Mucosa of rectum (tissue), 2 donors: ENCODE measurements at regions not wholly inside any gene's neighbourhood (a gene's known extent, or its start where the extent isn't known, plus 50 kb on each side); places are given as distances from the start of the nearest gene placed in this dataset.

Experiments
- H3K27ac ChIP-seq, 2 donors: one replicate each; pipeline ENCODE4 v1.7.0; 2013; ENCODE audit warnings: inconsistent platforms in 2 of 2, low read depth in 2 of 2, low read length in 2 of 2
- H3K27me3 ChIP-seq, 2 donors: one replicate each; pipeline ENCODE4 v1.7.0; 2013; ENCODE audit warnings: low read length in 2 of 2; ENCODE audit not compliant: control insufficient read depth in 2 of 2, insufficient read depth in 2 of 2
- H3K36me3 ChIP-seq, 2 donors: one replicate each; pipeline ENCODE4 v1.7.0; 2013; ENCODE audit warnings: low read length in 2 of 2; ENCODE audit not compliant: control insufficient read depth in 2 of 2, insufficient read depth in 2 of 2
- H3K4me1 ChIP-seq, 2 donors: one replicate each; pipeline ENCODE4 v1.7.0; 2013; ENCODE audit warnings: low read length in 2 of 2, mild to moderate bottlenecking in 1 of 2; ENCODE audit not compliant: control insufficient read depth in 2 of 2, insufficient read depth in 2 of 2
- H3K4me3 ChIP-seq, 2 donors: one replicate each; pipeline ENCODE4 v1.7.0; 2013; ENCODE audit warnings: low read length in 2 of 2
- H3K9ac ChIP-seq, 2 donors: one replicate each; pipeline ENCODE4 v1.7.0; 2013; ENCODE audit warnings: low read length in 2 of 2, low read depth in 1 of 2, mild to moderate bottlenecking in 1 of 2
- H3K9me3 ChIP-seq, 2 donors: one replicate each; pipeline ENCODE4 v1.7.0; 2013; ENCODE audit warnings: low read length in 2 of 2; ENCODE audit not compliant: control insufficient read depth in 2 of 2
- donor health status: healthy.
- donor health status: Normal muscosa, but diverticular disease.

- no peaks in the 10 kb centered on the region for H3K4me1 ChIP-seq
- H3K27ac ChIP-seq = no peak overlapping the region
- H3K27me3 ChIP-seq = no peaks in the 10 kb centered on the region
- H3K9ac ChIP-seq = no peak overlapping the region
- no peaks in the 10 kb centered on the region for H3K36me3 ChIP-seq
- H3K9me3 ChIP-seq = no peaks in the 10 kb centered on the region
- H3K4me3 ChIP-seq = no peak overlapping the region
Measured at GRCh38 chr10:20634839-20635238, 262.3 kb downstream of the NEBL start.

GRCh38 chr10:20633714-20634113, 263.4 kb downstream of the NEBL start:
- H3K27me3 ChIP-seq = no peaks in the 10 kb centered on the region
- H3K9me3 ChIP-seq = no peaks in the 10 kb centered on the region
- no peaks in the 10 kb centered on the region for H3K36me3 ChIP-seq
- H3K9ac ChIP-seq = no peak overlapping the region
- no peak overlapping the region for H3K4me3 ChIP-seq
- H3K4me1 ChIP-seq = no peaks in the 10 kb centered on the region
- H3K27ac ChIP-seq = no peak overlapping the region

GRCh38 chr10:20632696-20633095, 264.4 kb downstream of the NEBL start:
- Histone ChIP-seq H3K4me3 (no peak overlapping the region), H3K27ac (no peak overlapping the region), H3K9me3 (no peaks in the 10 kb centered on the region), H3K9ac (no peak overlapping the region), H3K4me1 (peaks cover 0 to under 1% of the 10 kb centered on the region in 2 donors), H3K36me3 (no peaks in the 10 kb centered on the region), H3K27me3 (no peaks in the 10 kb centered on the region)

- Histone ChIP-seq H3K9ac (no peak overlapping the region), H3K9me3 (no peaks in the 10 kb centered on the region), H3K36me3 (no peaks in the 10 kb centered on the region), H3K4me3 (no peak overlapping the region), H3K27ac (no peak overlapping the region), H3K4me1 (peaks cover 0 to 2% of the 10 kb centered on the region in 2 donors), H3K27me3 (no peaks in the 10 kb centered on the region)
Measured at GRCh38 chr10:20631229-20631628, 265.9 kb downstream of the NEBL start.

- peaks cover 0 to 2% of the 10 kb centered on the region in 2 donors for H3K4me1 ChIP-seq
- no peak overlapping the region for H3K27ac ChIP-seq
- no peaks in the 10 kb centered on the region for H3K36me3 ChIP-seq
- no peaks in the 10 kb centered on the region for H3K27me3 ChIP-seq
- H3K4me3 ChIP-seq = no peak overlapping the region
- no peaks in the 10 kb centered on the region for H3K9me3 ChIP-seq
- H3K9ac ChIP-seq = no peak overlapping the region
Measured at GRCh38 chr10:20630092-20630643, 266.9 kb downstream of the NEBL start.

GRCh38 chr10:20627946-20628507, 269.1 kb downstream of the NEBL start:
- H3K4me3 ChIP-seq = no peak overlapping the region
- H3K27ac ChIP-seq = peak overlapping the region in 1 of 2 donors; percentile 31
- no peaks in the 10 kb centered on the region for H3K9me3 ChIP-seq
- no peaks in the 10 kb centered on the region for H3K36me3 ChIP-seq
- peaks cover 2 to 3% of the 10 kb centered on the region in 2 donors for H3K4me1 ChIP-seq
- no peak overlapping the region for H3K9ac ChIP-seq
- H3K27me3 ChIP-seq = no peaks in the 10 kb centered on the region

- Histone ChIP-seq H3K36me3 (no peaks in the 10 kb centered on the region), H3K27me3 (no peaks in the 10 kb centered on the region), H3K9ac (no peak overlapping the region), H3K4me1 (peaks cover 2 to 3% of the 10 kb centered on the region in 2 donors), H3K9me3 (no peaks in the 10 kb centered on the region), H3K27ac (no peak overlapping the region), H3K4me3 (no peak overlapping the region)
Measured at GRCh38 chr10:20627087-20627486, 270.0 kb downstream of the NEBL start.

- H3K9me3 ChIP-seq = no peaks in the 10 kb centered on the region
- H3K27me3 ChIP-seq = no peaks in the 10 kb centered on the region
- H3K36me3 ChIP-seq = no peaks in the 10 kb centered on the region
- no peak overlapping the region for H3K9ac ChIP-seq
- H3K4me1 ChIP-seq = peaks cover 2 to 3% of the 10 kb centered on the region in 2 donors
- no peak overlapping the region for H3K27ac ChIP-seq
- H3K4me3 ChIP-seq = no peak overlapping the region
Measured at GRCh38 chr10:20625868-20626267, 271.2 kb downstream of the NEBL start.

- Histone ChIP-seq H3K27ac (no peak overlapping the region), H3K4me1 (peaks cover 2 to 8% of the 10 kb centered on the region in 2 donors), H3K27me3 (no peaks in the 10 kb centered on the region), H3K4me3 (no peak overlapping the region), H3K9ac (no peak overlapping the region), H3K36me3 (no peaks in the 10 kb centered on the region), H3K9me3 (no peaks in the 10 kb centered on the region)
Measured at GRCh38 chr10:20624642-20625041, 272.5 kb downstream of the NEBL start.

GRCh38 chr10:20623546-20623945, 273.6 kb downstream of the NEBL start:
- peaks cover 2 to 10% of the 10 kb centered on the region in 2 donors for H3K4me1 ChIP-seq
- no peaks in the 10 kb centered on the region for H3K9me3 ChIP-seq
- H3K27ac ChIP-seq = no peak overlapping the region
- no peak overlapping the region for H3K4me3 ChIP-seq
- no peaks in the 10 kb centered on the region for H3K27me3 ChIP-seq
- no peaks in the 10 kb centered on the region for H3K36me3 ChIP-seq
- H3K9ac ChIP-seq = no peak overlapping the region
